ENCODE measurements at regions not wholly inside any gene's neighbourhood (a gene's known extent, or its start where the extent isn't known, plus 50 kb on each side); places are given as distances from the start of the nearest gene placed in this dataset.

- H3K4me3 Mint-ChIP-seq, result no peak overlapping the region
- peaks cover 2% of the 10 kb centered on the region for H3K27me3 Mint-ChIP-seq (ENCODE audit: low read depth)
- no peak for DNase-seq (ENCODE audit: low read depth, low spot score)
- peaks cover 3% of the 10 kb centered on the region for H3K9me3 Mint-ChIP-seq
- no peak overlapping the region for H3K27ac Mint-ChIP-seq (ENCODE audit: unreplicated experiment)
- H3K4me1 Mint-ChIP-seq, result no peaks in the 10 kb centered on the region
- no peak for TF ChIP-seq CTCF (conservative IDR thresholded peaks at IDR 0.05)
- no peaks in the 10 kb centered on the region for H3K36me3 Mint-ChIP-seq (ENCODE audit: low read depth)
Observed at GRCh38 chr18:24740829-24741228, 280.4 kb downstream of the HRH4 start.

GRCh38 chr18:24741321-24741720 is 280.9 kb downstream of the HRH4 start:
- TF ChIP-seq CTCF (conservative IDR thresholded peaks at IDR 0.05), result no peak
- no peaks in the 10 kb centered on the region for H3K36me3 Mint-ChIP-seq (ENCODE audit: low read depth)
- H3K4me3 Mint-ChIP-seq, result no peak overlapping the region
- peaks cover 3% of the 10 kb centered on the region for H3K9me3 Mint-ChIP-seq
- peaks cover 2% of the 10 kb centered on the region for H3K27me3 Mint-ChIP-seq (ENCODE audit: low read depth)
- H3K27ac Mint-ChIP-seq (ENCODE audit: unreplicated experiment), result no peak overlapping the region
- no peak for DNase-seq (ENCODE audit: low read depth, low spot score)
- no peaks in the 10 kb centered on the region for H3K4me1 Mint-ChIP-seq

GRCh38 chr18:24741965-24742724 is 281.7 kb downstream of the HRH4 start:
- H3K4me3 Mint-ChIP-seq, result no peak overlapping the region
- H3K36me3 Mint-ChIP-seq (ENCODE audit: low read depth), result no peaks in the 10 kb centered on the region
- H3K27me3 Mint-ChIP-seq (ENCODE audit: low read depth), result peaks cover 2% of the 10 kb centered on the region
- DNase-seq (ENCODE audit: low read depth, low spot score), result no peak
- TF ChIP-seq CTCF (conservative IDR thresholded peaks at IDR 0.05), result no peak
- peaks cover 4% of the 10 kb centered on the region for H3K9me3 Mint-ChIP-seq
- H3K4me1 Mint-ChIP-seq, result no peaks in the 10 kb centered on the region
- no peak overlapping the region for H3K27ac Mint-ChIP-seq (ENCODE audit: unreplicated experiment)

GRCh38 chr18:24754583-24755253 is 294.3 kb downstream of the HRH4 start:
- DNase-seq (ENCODE audit: low read depth, low spot score), result no peak
- Mint-ChIP-seq H3K27me3 (ENCODE audit: low read depth) (no peaks in the 10 kb centered on the region), H3K4me1 (peaks cover 12% of the 10 kb centered on the region), H3K9me3 (no peaks in the 10 kb centered on the region), H3K4me3 (no peak overlapping the region), H3K27ac (ENCODE audit: unreplicated experiment) (no peak overlapping the region), H3K36me3 (ENCODE audit: low read depth) (no peaks in the 10 kb centered on the region)
- TF ChIP-seq CTCF (conservative IDR thresholded peaks at IDR 0.05), result no peak

- no peak for DNase-seq (ENCODE audit: low read depth, low spot score)
- no peaks in the 10 kb centered on the region for H3K36me3 Mint-ChIP-seq (ENCODE audit: low read depth)
- peaks cover 12% of the 10 kb centered on the region for H3K4me1 Mint-ChIP-seq
- no peaks in the 10 kb centered on the region for H3K27me3 Mint-ChIP-seq (ENCODE audit: low read depth)
- H3K27ac Mint-ChIP-seq (ENCODE audit: unreplicated experiment), result no peak overlapping the region
- peaks cover 8% of the 10 kb centered on the region for H3K9me3 Mint-ChIP-seq
- no peak for TF ChIP-seq CTCF (conservative IDR thresholded peaks at IDR 0.05)
- no peak overlapping the region for H3K4me3 Mint-ChIP-seq
Observed at GRCh38 chr18:24756385-24756784, 295.9 kb downstream of the HRH4 start.

All from neural crest cell (in vitro differentiated cells).